K562 (cell line): ENCODE measurements at regions not wholly inside any gene's neighbourhood (a gene's known extent, or its start where the extent isn't known, plus 50 kb on each side); places are given as distances from the start of the nearest gene placed in this dataset.

Experiments
- ATAC-seq: fragments of 200-7000 bp; cut with Tn5 transposase; 3 replicates; pipeline ENCODE4 v1.9.1; 2020; ENCODE audit warnings: moderate library complexity
- BruUV-seq: library from RNA; stranded (reverse); fragments of 400-500 nt; replicated peaks from 2 replicates; lab custom pipeline; 2021; lab: Mats Ljungman, UMichigan
- CTCF ChIA-PET: fragments of 300-600 bp; formaldehyde crosslinking; extraction: SDS; loops from one replicate; lab custom pipeline; 2021; ENCODE audit warnings: low intra/inter-chr PET ratio; lab: Yijun Ruan, JAX
- POLR2A ChIA-PET: fragments of 300-600, 350-650 bp; sonication (Branson Sonifier 250); formaldehyde crosslinking; extraction: SDS; loops from one replicate; lab custom pipeline; 2021; ENCODE audit warnings: antibody characterized with exemption, inconsistent platforms; lab: Yijun Ruan, JAX
- DNase-seq, 4 experiments: peaks; one replicate each; pipeline versions ENCODE4 v3.0.0 to v3.0.0-alpha.2; 2011 to 2018; ENCODE audit warnings: low spot score in 3 of 4, mixed read lengths in 3 of 4; ENCODE audit errors: extremely low read depth in 1 of 4
- FAIRE-seq: peaks from 2 replicates; lab custom pipeline; 2011; peaks lifted over from hg19 to GRCh38; lab: Jason Lieb, UNC
- H2AFZ ChIP-seq: 2 replicates; pipeline ENCODE4 v1.6.0; 2011; ENCODE audit warnings: low read depth, low read length, control low read depth, inconsistent platforms
- H3K27ac ChIP-seq: fragments of 200-600 bp; 3 replicates; pipeline ENCODE4 v1.8.0; 2011; ENCODE audit warnings: low read depth, mild to moderate bottlenecking, control low read depth, inconsistent platforms, low read length, moderate library complexity, mixed read lengths; ENCODE audit errors: extremely low read depth
- H3K27me3 ChIP-seq, 2 experiments: fragments of 300-600 bp in 1 of 2; 2 replicates in 1 of 2; 3 replicates in 1 of 2; pipeline versions ENCODE4 v1.6.0 to v1.8.0; 2011; ENCODE audit warnings: inconsistent platforms in 2 of 2, low read length in 2 of 2, mild to moderate bottlenecking in 1 of 2, mixed read lengths in 1 of 2, moderate library complexity in 1 of 2; ENCODE audit not compliant: control insufficient read depth in 2 of 2, insufficient read depth in 2 of 2
- H3K36me3 ChIP-seq: fragments of 300-600 bp; 3 replicates; pipeline ENCODE4 v1.8.0; 2011; ENCODE audit warnings: mild to moderate bottlenecking, low read length, inconsistent platforms; ENCODE audit not compliant: control insufficient read depth, insufficient read depth
- H3K4me1 ChIP-seq, 2 experiments: fragments of 200-600 bp in 1 of 2; replicated peaks in 1 of 2; 2 replicates in 1 of 2; 3 replicates in 1 of 2; pipeline versions ENCODE4 v1.5.1 to v1.8.0; 2011; ENCODE audit warnings: inconsistent platforms in 2 of 2, low read length in 2 of 2, mild to moderate bottlenecking in 1 of 2, mixed read lengths in 1 of 2, moderate library complexity in 1 of 2; ENCODE audit not compliant: control insufficient read depth in 2 of 2, insufficient read depth in 2 of 2
- H3K4me2 ChIP-seq: 2 replicates; pipeline ENCODE4 v1.6.1; 2011; ENCODE audit warnings: low read length, control low read depth, inconsistent platforms, mixed read lengths; ENCODE audit not compliant: insufficient read depth
- H3K4me3 ChIP-seq: fragments of 200-600 bp; sonication (generic), shearing (Covaris generic); 2 replicates; pipeline ENCODE4 v1.5.1; 2016; ENCODE audit warnings: control low read depth, inconsistent platforms
- H3K79me2 ChIP-seq: fragments of 200-600 bp; 3 replicates; pipeline ENCODE4 v1.8.0; 2011; ENCODE audit warnings: low read length, inconsistent platforms; ENCODE audit not compliant: control insufficient read depth, insufficient read depth
- H3K9ac ChIP-seq, 2 experiments: 2 replicates each; pipeline versions ENCODE4 v1.6.0 to v1.6.1; 2011; ENCODE audit warnings: low read depth in 2 of 2, low read length in 2 of 2, control low read depth in 1 of 2, inconsistent platforms in 1 of 2, mild to moderate bottlenecking in 1 of 2, mixed read lengths in 1 of 2; ENCODE audit not compliant: insufficient read depth in 1 of 2
- H3K9me1 ChIP-seq: one replicate; pipeline ENCODE4 v1.6.0; 2011; ENCODE audit warnings: inconsistent platforms, mild to moderate bottlenecking, low read length, moderate library complexity; ENCODE audit not compliant: control insufficient read depth, insufficient read depth
- H3K9me3 ChIP-seq: replicated peaks from 2 replicates; pipeline ENCODE4 v1.5.1; 2011; ENCODE audit warnings: low read depth, low read length, inconsistent platforms; ENCODE audit not compliant: control insufficient read depth, insufficient read depth
- H4K20me1 ChIP-seq: replicated peaks from 2 replicates; pipeline ENCODE4 v1.6.1; 2011; ENCODE audit warnings: low read length, inconsistent platforms, mixed read lengths; ENCODE audit not compliant: control insufficient read depth, insufficient read depth
- DDX20 ChIP-seq: fragments of 450-650 bp; IDR thresholded peaks from 2 replicates; pipeline ENCODE4 v1.6.1; 2016; ENCODE audit warnings: missing genetic modification characterization, low read depth, mild to moderate bottlenecking, missing compliant biosample characterization, moderate library complexity
- ELK1 ChIP-seq: sonication (generic); formaldehyde crosslinking; IDR thresholded peaks from 2 replicates; pipeline ENCODE4 v1.8.1; 2022; ENCODE audit warnings: missing genetic modification reagents
- FIP1L1 ChIP-seq: fragments of 200-400 bp; formaldehyde crosslinking; IDR thresholded peaks from 2 replicates; pipeline ENCODE4 v1.6.1; 2018; ENCODE audit warnings: mild to moderate bottlenecking, low read depth, low read length; ENCODE audit not compliant: poor library complexity, severe bottlenecking
- IRF2 ChIP-seq: sonication (generic); formaldehyde crosslinking; IDR thresholded peaks from 2 replicates; pipeline ENCODE4 v1.8.1; 2022; ENCODE audit warnings: mild to moderate bottlenecking, missing genetic modification reagents
- KAT2B ChIP-seq: IDR thresholded peaks from one replicate; pipeline ENCODE4 v1.6.1; 2012; ENCODE audit warnings: low read depth, mild to moderate bottlenecking, control low read depth, inconsistent platforms, low read length, moderate library complexity
- MIER1 ChIP-seq: fragments of 450-650 bp; IDR thresholded peaks from 2 replicates; pipeline ENCODE4 v1.6.1; 2016; ENCODE audit warnings: antibody characterized with exemption, mild to moderate bottlenecking, low read depth
- MNT ChIP-seq, 2 experiments: fragments of 450-650 bp; conservative IDR thresholded peaks; 2 replicates each; pipeline ENCODE4 v1.6.1; 2017; ENCODE audit warnings: mild to moderate bottlenecking in 2 of 2, moderate library complexity in 2 of 2
- RBM15 ChIP-seq: fragments of 200-400 bp; formaldehyde crosslinking; IDR thresholded peaks from 2 replicates; pipeline ENCODE4 v1.6.1; 2018; ENCODE audit warnings: mild to moderate bottlenecking, low read length, moderate library complexity; ENCODE audit not compliant: insufficient read depth
- RBM25 ChIP-seq: fragments of 200-400 bp; formaldehyde crosslinking; IDR thresholded peaks from 2 replicates; pipeline ENCODE4 v1.6.1; 2018; ENCODE audit warnings: low read length, low read depth, moderate library complexity; ENCODE audit not compliant: severe bottlenecking
- TRIM28 ChIP-seq: fragments of 450-650 bp; IDR thresholded peaks from 2 replicates; pipeline ENCODE4 v1.6.1; 2017
- ZNF124 ChIP-seq: sonication (generic); formaldehyde crosslinking; IDR thresholded peaks from 2 replicates; pipeline ENCODE4 v1.8.1; 2022; ENCODE audit warnings: missing genetic modification reagents
- ZNF274 ChIP-seq: IDR thresholded peaks from 2 replicates; pipeline ENCODE4 v1.6.1; 2011; ENCODE audit warnings: low read depth, mild to moderate bottlenecking, low read length, moderate library complexity, borderline replicate concordance
- ZNF280A ChIP-seq: fragments of 450-650 bp; IDR thresholded peaks from 2 replicates; pipeline ENCODE4 v1.6.1; 2018; ENCODE audit warnings: mild to moderate bottlenecking, low read depth; ENCODE audit not compliant: partially characterized antibody
- WGBS: fragments of 100-300 bp; shearing (Covaris generic); methylation state at CpG from one replicate; pipeline ENCODE4 v1.1.6; 2016; ENCODE audit warnings: low coverage, mixed read lengths; ENCODE audit not compliant: insufficient coverage; ENCODE audit errors: missing lambda C conversion rate; 5-methylcytosine and 5-hydroxymethylcytosine counted together
- in situ Hi-C: fragments of 300-500 bp; cut with MboI; formaldehyde crosslinking; loops from 4 replicates; pipeline ENCODE4 v1.15.0; 2018; ENCODE audit warnings: inconsistent platforms, mixed read lengths
- intact Hi-C: fragments of 100-400 bp; cut with micrococcal nuclease; formaldehyde crosslinking; loops from 2 replicates; pipeline ENCODE4 v1.14.2; 2022
- TF ChIP-seq, protein P1 (sequence below): fragments of 450-650 bp; formaldehyde crosslinking; IDR thresholded peaks from 2 replicates; pipeline ENCODE4 v1.4.0; 2020; ENCODE audit warnings: mild to moderate bottlenecking, moderate library complexity
- TF ChIP-seq, protein P2 (sequence below): IDR thresholded peaks from 3 replicates; pipeline ENCODE4 v1.6.1; 2011; ENCODE audit warnings: borderline replicate concordance, mild to moderate bottlenecking; ENCODE audit not compliant: insufficient read length, insufficient read depth

DNA sequence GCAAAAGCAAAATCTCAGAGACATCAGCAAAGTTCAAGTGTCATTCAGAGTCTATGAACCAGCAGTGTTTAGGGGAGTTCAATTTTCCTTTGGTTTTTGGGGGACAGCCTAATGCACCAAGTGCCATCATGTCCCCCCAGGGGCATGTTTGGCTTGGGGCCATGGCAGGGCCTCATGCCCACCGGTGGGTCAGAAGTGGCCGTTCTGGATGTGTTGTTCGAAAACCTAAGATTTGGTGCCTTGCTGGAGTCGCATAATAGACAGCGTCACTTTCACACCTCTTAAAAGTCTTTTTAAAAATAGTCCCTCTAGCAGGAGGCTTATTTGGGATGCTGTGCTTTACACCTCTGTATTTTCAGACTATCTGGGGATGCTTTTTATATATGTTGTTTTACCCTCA lies 250.1 kb downstream of the ZNF536 start:
- BruUV-seq, result no TSS peak

More for the DNA sequence above, 250.1 kb downstream of the ZNF536 start:
- WGBS, result 0% methylated on average over 3 of the region's 5 CpGs
- Histone ChIP-seq H2AFZ (no peak overlapping the region), H3K79me2 (no peaks in the 10 kb centered on the region), H4K20me1 (no peaks in the 10 kb centered on the region), H3K4me2 (no peak overlapping the region), H3K27me3 (no peaks in the 10 kb centered on the region; a peak in 1 of 5 replicates), H3K9me3 (no peaks in the 10 kb centered on the region), H3K9me1 (no peaks in the 10 kb centered on the region), H3K36me3 (no peaks in the 10 kb centered on the region), H3K27ac (no peak overlapping the region), H3K4me1 (no peaks in the 10 kb centered on the region), H3K4me3 (no peak overlapping the region), H3K9ac (no peak overlapping the region)
- CTCF ChIA-PET, result no interaction called here
- ATAC-seq, result no peak
- intact Hi-C loops (no loop called here), in situ Hi-C loops (no loop called here)
- POLR2A ChIA-PET, result interaction anchor here (0.7 kb wide), 1 partner anchor 546 kb away, joined by 5 read pairs; no protein-coding TSS in a partner anchor
- FAIRE-seq, result no peak
- TF ChIP-seq MIER1, result no peak
- TF ChIP-seq ELK1 (CRISPR knock-in tag), result no peak
- TF ChIP-seq, protein P1, sequence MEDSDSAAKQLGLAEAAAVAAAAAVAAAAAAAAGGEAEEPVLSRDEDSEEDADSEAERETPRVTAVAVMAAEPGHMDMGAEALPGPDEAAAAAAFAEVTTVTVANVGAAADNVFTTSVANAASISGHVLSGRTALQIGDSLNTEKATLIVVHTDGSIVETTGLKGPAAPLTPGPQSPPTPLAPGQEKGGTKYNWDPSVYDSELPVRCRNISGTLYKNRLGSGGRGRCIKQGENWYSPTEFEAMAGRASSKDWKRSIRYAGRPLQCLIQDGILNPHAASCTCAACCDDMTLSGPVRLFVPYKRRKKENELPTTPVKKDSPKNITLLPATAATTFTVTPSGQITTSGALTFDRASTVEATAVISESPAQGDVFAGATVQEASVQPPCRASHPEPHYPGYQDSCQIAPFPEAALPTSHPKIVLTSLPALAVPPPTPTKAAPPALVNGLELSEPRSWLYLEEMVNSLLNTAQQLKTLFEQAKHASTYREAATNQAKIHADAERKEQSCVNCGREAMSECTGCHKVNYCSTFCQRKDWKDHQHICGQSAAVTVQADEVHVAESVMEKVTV, result no peak
- TF ChIP-seq RBM25, result no peak
- no peak for TF ChIP-seq DDX20
- no peak for TF ChIP-seq IRF2
- no peak for TF ChIP-seq ZNF280A
- TF ChIP-seq, protein P2, sequence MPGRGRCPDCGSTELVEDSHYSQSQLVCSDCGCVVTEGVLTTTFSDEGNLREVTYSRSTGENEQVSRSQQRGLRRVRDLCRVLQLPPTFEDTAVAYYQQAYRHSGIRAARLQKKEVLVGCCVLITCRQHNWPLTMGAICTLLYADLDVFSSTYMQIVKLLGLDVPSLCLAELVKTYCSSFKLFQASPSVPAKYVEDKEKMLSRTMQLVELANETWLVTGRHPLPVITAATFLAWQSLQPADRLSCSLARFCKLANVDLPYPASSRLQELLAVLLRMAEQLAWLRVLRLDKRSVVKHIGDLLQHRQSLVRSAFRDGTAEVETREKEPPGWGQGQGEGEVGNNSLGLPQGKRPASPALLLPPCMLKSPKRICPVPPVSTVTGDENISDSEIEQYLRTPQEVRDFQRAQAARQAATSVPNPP, result no peak
- TF ChIP-seq FIP1L1, result no peak
- no peak for TF ChIP-seq TRIM28
- TF ChIP-seq RBM15, result no peak
- TF ChIP-seq MNT (conservative IDR thresholded peaks at IDR 0.05), result no peak
- no peak for TF ChIP-seq KAT2B
- no peak for TF ChIP-seq ZNF124 (CRISPR knock-in tag)
- no peak for TF ChIP-seq ZNF274
- no peak for DNase-seq
